ENCODE measurements at regions not wholly inside any gene's neighbourhood (a gene's known extent, or its start where the extent isn't known, plus 50 kb on each side); places are given as distances from the start of the nearest gene placed in this dataset.

- no peak for DNase-seq
Measured at GRCh38 chr6:147722158-147722557, 213.7 kb downstream of the SAMD5 start.

GRCh38 chr6:147724454-147724853 lies 216.0 kb downstream of the SAMD5 start:
- DNase-seq: no peak

DNA sequence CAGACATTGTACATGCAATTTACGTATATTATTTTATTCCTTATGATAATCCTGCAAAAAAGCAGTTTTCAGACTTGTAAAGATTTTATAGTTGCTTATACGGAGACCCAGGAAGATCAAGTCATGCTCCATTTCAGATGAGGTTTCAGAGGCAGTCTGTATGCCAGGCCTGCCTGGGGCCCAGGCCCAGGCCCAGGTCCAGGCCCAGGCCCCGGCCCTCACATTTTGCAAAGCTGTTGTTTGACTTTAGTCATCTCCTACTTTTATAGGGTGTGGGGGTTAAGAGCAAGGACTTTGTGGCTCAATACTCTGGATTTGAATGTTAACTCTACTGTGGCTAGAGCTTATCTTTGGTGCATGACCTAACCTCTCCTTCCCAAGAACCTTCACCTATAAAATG lies 217.9 kb downstream of the SAMD5 start:
- DNase-seq: no peak

- DNase-seq: no peak
Measured at GRCh38 chr6:147728903-147729302, 220.4 kb downstream of the SAMD5 start.

- no peak for DNase-seq
Measured at GRCh38 chr6:147733686-147734085, 225.2 kb downstream of the SAMD5 start.

DNA sequence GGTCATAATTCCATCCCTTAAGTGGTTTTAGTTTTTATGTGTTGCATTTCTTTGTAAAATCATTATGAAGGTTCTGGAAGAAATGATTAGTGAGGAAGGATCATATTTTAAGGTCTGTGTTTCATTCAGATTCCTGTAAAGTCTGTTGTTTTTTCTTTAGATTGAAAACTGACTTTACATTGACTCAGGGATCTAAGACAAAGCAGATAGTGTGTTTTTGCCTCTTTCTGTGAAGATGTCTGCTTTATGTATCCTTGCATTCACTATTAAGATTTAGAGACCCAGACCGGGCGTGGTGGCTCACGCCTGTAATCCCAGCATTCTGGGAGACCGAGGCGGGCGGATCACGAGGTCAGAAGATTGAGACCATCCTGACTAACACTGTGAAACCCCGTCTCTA lies 225.7 kb downstream of the SAMD5 start:
- no peak for DNase-seq

- DNase-seq: no peak
Measured at GRCh38 chr6:147735924-147736323, 227.4 kb downstream of the SAMD5 start.

DNA sequence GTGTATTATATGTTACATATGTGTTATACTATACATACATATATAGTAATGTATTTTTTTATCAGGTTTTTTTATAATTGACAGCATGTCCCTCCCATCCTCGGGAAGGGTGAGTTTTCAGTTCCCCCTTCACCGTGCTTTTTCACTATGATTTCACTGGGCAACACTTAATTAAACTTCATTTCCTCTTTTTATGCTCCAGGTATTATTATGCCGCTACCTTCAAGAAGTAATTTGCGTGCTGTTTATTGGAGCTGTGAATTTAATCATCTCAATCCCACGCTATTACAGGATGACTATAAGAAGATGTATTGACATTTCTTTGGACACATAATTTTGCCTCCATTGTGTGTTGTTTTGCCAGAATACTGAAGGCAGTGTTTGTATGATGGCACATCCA lies 228.6 kb downstream of the SAMD5 start:
- DNase-seq: no peak

DNA sequence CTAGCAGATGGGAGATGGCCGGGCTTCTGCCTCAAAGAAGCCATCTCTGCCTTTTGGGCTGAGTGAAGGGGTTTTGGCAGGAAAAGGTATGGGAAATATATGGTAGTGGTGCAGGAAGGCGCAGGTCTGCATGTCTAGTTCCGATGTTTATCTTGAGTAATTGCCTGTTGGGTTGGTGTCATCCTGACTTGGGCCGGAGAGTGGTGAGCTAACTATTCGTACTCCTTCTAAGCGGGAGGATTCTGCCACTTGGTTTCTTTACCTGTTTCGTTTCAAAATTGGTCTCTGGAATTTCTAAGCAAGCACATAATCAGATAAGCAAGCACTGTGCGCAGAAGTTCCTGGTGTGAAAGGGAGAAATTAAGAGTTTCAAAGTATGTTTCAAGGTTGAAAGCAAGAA lies 229.6 kb downstream of the SAMD5 start:
- DNase-seq: no peak

GRCh38 chr6:147738516-147739162 lies 230.1 kb downstream of the SAMD5 start:
- DNase-seq: no peak

DNA sequence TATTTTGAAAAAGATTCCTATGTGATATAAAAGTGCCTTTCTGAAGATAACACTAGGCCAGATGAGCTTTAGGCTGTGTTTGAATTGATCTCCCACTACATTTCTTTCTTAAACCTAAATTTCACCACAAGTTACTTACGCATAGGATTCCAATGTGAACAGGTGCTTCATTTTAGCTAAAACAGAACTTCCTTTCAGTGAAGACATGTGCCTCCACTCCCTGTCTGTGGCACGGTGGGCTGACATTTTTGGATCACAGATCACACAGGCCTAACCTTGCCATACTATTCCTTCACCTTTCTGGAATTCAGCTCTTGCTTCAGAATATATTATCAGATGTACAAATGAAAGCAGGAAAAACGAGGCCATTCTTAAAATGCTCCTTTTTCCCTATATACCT lies 231.8 kb downstream of the SAMD5 start:
- no peak for DNase-seq

DNA sequence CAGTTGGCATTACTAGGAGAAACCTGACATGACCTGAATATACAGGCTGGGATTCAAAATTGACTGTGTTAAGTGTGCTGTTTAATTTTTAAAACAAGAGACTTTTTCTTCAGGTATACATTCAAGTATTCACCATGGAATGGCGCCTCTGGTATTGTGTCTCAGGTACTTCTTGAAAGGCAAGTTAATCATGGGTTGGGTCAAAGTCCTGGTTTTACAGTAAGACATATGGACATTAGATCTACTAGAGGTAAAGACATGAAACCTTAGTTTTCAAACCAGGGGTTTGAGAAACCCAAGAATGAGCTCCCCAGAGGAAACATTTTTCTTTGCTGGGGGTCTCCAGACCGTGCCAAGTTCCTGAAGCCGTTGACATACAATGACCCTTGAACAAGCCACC lies 232.4 kb downstream of the SAMD5 start:
- no peak for DNase-seq

- no peak for DNase-seq
Measured at GRCh38 chr6:147741389-147741788, 232.9 kb downstream of the SAMD5 start.

GRCh38 chr6:147742440-147742839 lies 233.9 kb downstream of the SAMD5 start:
- DNase-seq: no peak

DNA sequence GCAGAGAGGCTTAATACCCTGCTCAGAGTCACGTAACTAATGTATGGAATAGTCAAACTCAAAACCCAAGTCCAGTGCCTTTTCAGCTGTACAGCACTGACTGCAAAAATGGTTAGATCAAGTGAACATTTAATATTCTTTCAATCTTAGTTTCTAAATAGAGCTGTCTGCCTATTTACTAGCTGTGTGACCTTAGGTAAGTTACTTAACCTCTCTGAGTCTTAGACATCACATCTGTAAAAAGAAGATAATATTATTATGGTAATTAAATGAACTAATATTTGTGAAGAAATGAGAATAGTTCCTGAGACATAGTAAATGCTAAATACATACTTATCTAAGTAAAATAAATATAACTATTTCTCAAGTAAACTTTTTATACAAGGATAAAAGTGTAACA lies 235.5 kb downstream of the SAMD5 start:
- DNase-seq: no peak

GRCh38 chr6:147749331-147749730 lies 240.8 kb downstream of the SAMD5 start:
- DNase-seq: no peak

DNA sequence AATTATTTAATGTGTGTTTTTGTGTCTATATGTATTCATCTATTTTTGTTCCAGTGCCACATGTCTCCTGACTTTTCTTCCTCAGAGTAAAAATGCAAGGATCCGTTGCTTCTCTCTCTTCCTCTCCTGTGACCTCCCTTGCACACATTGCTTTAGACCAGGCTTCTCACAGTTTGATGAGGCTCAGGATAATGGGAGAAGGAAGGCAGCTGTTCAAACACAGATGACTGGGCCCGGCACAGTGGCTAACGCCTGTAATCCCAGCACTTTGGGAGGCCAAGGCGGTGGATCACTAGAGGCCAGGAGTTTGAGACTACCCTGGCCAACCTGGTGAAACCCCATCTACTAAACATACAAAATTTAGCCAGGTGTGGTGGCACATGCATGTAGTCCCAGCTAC lies 241.9 kb downstream of the SAMD5 start:
- DNase-seq: no peak

DNA sequence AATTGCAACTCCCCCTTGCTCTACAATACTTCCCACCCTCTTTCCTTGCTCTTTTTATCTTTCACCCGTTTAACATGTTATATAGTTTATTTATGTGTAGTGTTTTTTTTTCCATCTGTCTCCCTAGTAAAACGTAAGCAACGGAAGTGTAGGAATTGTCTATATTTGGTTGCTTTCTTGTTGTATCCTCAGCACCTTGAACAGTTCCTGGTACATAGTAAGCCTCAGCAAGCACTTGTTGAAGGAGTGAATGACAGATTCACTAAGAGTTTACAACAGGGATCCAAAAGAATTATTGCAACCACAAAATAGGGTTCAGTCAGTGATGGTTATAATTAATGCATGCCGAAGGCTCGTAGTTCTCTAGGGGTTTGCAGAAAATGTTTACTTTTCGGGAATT lies 242.7 kb downstream of the SAMD5 start:
- DNase-seq: no peak

- DNase-seq: no peak
Measured at GRCh38 chr6:147752689-147753403, 244.4 kb downstream of the SAMD5 start.

DNA sequence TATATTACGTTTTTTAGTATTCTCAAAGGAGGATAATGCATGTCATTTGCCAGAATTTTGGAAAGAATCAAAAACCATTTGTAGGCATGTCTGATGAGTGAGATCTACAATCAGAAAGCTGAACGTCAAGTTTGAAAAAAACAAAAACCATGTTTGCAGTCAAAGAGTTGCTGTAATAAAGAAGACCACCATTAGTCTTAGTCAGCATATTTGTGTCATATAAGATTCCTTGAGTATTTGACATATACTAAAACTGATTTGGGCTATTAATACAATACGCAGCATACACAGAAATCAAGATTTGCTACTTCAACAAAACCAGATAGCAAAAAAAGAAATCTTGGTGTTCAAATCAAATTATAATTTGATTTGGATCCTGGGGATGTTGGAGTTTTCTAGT lies 247.5 kb downstream of the SAMD5 start:
- DNase-seq: no peak

- DNase-seq: no peak
Measured at GRCh38 chr6:147756891-147757290, 248.4 kb downstream of the SAMD5 start.

DNA sequence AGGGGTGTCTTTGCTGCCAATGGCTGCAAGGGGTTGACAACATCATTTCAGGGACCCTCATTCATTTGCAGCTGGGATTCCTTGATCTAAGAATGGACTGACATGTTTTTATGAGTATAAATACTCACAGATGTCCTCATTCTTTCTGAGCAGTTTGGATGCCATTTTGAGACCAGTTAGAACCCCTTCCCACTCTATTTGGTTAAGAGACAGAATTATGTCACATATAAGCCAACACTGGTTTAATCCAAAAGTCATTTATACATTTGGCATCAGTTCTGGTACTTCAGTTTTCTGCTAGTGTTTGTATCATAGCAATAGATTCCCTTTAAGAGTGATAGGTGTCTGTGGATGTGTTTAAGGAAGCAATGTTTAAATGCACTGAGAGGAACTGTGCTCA lies 248.8 kb downstream of the SAMD5 start:
- DNase-seq: no peak

DNA sequence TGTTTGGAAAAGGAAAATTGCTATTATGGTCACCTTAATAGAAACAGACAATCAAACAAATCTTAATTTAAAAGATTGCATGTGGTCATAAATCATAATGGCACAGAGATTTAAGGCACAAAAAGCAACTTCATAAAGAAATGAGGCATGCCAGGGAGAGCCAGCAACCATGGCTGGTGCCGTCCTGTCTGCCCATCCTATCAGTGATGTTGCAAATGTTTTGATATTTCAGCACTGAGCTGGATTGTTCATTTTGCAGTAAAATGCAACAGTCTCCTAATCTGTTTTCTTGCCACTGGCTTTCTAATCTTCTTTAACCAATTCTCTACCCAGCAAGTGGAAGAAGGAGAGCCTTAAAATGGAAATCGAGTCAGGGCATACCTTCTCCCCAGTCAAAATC lies 249.8 kb downstream of the SAMD5 start:
- DNase-seq: no peak

DNA sequence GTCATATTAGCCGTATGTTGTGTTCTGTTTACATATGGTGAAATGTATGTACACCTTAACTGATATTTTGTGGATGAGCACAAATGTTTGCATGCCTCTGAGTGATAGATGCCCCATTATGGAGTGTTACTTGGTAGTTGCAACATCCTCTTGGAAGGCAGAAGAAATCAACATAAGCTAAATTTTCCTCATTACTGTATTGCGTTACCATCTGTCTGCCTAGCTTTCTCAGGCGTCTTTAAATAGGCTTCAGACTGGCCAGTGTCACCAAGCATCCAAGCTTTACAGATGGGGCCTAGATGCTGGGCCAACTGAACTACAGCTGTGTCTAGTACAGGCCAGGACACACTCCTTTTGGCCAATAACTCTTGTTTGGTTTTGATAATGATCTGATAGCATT lies 250.6 kb downstream of the SAMD5 start:
- DNase-seq: no peak

- no peak for DNase-seq
Measured at GRCh38 chr6:147759536-147759935, 251.0 kb downstream of the SAMD5 start.

All from HCEC 1CT (cell line).